ENCODE measurements at regions not wholly inside any gene's neighbourhood (a gene's known extent, or its start where the extent isn't known, plus 50 kb on each side); places are given as distances from the start of the nearest gene placed in this dataset.

- Histone ChIP-seq H3K4me2 (ENCODE audit: extremely low read depth, insufficient read depth, low read length) (no peak overlapping the region), H3K27me3 (ENCODE audit: control insufficient read depth, insufficient read depth, low read length) (no peaks in the 10 kb centered on the region), H3K36me3 (ENCODE audit: control insufficient read depth, insufficient read depth, low read length) (no peaks in the 10 kb centered on the region), H4K20me1 (ENCODE audit: control insufficient read depth, extremely low read depth, insufficient read depth, low read length) (no peaks in the 10 kb centered on the region), H3K27ac (ENCODE audit: insufficient read depth, low read length) (no peak overlapping the region), H3K4me1 (ENCODE audit: control insufficient read depth, extremely low read depth, insufficient read depth, low read length) (no peaks in the 10 kb centered on the region), H3K9me3 (ENCODE audit: control insufficient read depth, insufficient read depth, low read depth, low read length) (no peaks in the 10 kb centered on the region), H2AFZ (ENCODE audit: low read length) (no peak overlapping the region), H3K4me3 (replicated peaks in 1 of 4; ENCODE audit: control extremely low read depth in 1 of 4, insufficient read depth in 1 of 4, low read depth in 3 of 4, low read length in 4 of 4) (no peak overlapping the region), H3K9ac (ENCODE audit: insufficient read depth, low read length) (no peak overlapping the region), H3K79me2 (ENCODE audit: control insufficient read depth, insufficient read depth, low read length) (no peaks in the 10 kb centered on the region)
- no peak for DNase-seq (ENCODE audit: low read depth in 2 of 2)
- TF ChIP-seq CTCF (conservative IDR thresholded peaks at IDR 0.05 in 1 of 2, IDR thresholded peaks at IDR 0.05 in 1 of 2; ENCODE audit: low read depth in 1 of 2, low read length in 2 of 2) (no peak), EZH2 (IDR thresholded peaks at IDR 0.05; ENCODE audit: low read length, missing control alignments) (no peak)
Observed at GRCh38 chr14:43232261-43232660, 1274.8 kb downstream of the FSCB start.

GRCh38 chr14:43215524-43215923 lies 1291.6 kb downstream of the FSCB start:
- H3K27ac ChIP-seq (ENCODE audit: insufficient read depth, low read length), result no peak overlapping the region
- no peak for DNase-seq (ENCODE audit: low read depth in 2 of 2)
- H3K36me3 ChIP-seq (ENCODE audit: control insufficient read depth, insufficient read depth, low read length), result no peaks in the 10 kb centered on the region
- no peaks in the 10 kb centered on the region for H3K79me2 ChIP-seq (ENCODE audit: control insufficient read depth, insufficient read depth, low read length)
- TF ChIP-seq CTCF (conservative IDR thresholded peaks at IDR 0.05 in 1 of 2, IDR thresholded peaks at IDR 0.05 in 1 of 2; ENCODE audit: low read depth in 1 of 2, low read length in 2 of 2) (no peak), EZH2 (IDR thresholded peaks at IDR 0.05; ENCODE audit: low read length, missing control alignments) (no peak)
- H4K20me1 ChIP-seq (ENCODE audit: control insufficient read depth, extremely low read depth, insufficient read depth, low read length), result no peaks in the 10 kb centered on the region
- no peaks in the 10 kb centered on the region for H3K9me3 ChIP-seq (ENCODE audit: control insufficient read depth, insufficient read depth, low read depth, low read length)
- no peak overlapping the region for H3K4me3 ChIP-seq (replicated peaks in 1 of 4; ENCODE audit: control extremely low read depth in 1 of 4, insufficient read depth in 1 of 4, low read depth in 3 of 4, low read length in 4 of 4)
- no peak overlapping the region for H3K9ac ChIP-seq (ENCODE audit: insufficient read depth, low read length)
- H2AFZ ChIP-seq (ENCODE audit: low read length), result no peak overlapping the region
- no peaks in the 10 kb centered on the region for H3K4me1 ChIP-seq (ENCODE audit: control insufficient read depth, extremely low read depth, insufficient read depth, low read length)
- H3K4me2 ChIP-seq (ENCODE audit: extremely low read depth, insufficient read depth, low read length), result no peak overlapping the region
- H3K27me3 ChIP-seq (ENCODE audit: control insufficient read depth, insufficient read depth, low read length), result no peaks in the 10 kb centered on the region

- Histone ChIP-seq H4K20me1 (ENCODE audit: control insufficient read depth, extremely low read depth, insufficient read depth, low read length) (no peaks in the 10 kb centered on the region), H3K9me3 (ENCODE audit: control insufficient read depth, insufficient read depth, low read depth, low read length) (no peaks in the 10 kb centered on the region), H3K27me3 (ENCODE audit: control insufficient read depth, insufficient read depth, low read length) (no peaks in the 10 kb centered on the region), H3K27ac (ENCODE audit: insufficient read depth, low read length) (no peak overlapping the region), H3K4me2 (ENCODE audit: extremely low read depth, insufficient read depth, low read length) (no peak overlapping the region), H3K36me3 (ENCODE audit: control insufficient read depth, insufficient read depth, low read length) (no peaks in the 10 kb centered on the region), H3K9ac (ENCODE audit: insufficient read depth, low read length) (no peak overlapping the region), H3K4me1 (ENCODE audit: control insufficient read depth, extremely low read depth, insufficient read depth, low read length) (no peaks in the 10 kb centered on the region), H2AFZ (ENCODE audit: low read length) (no peak overlapping the region), H3K4me3 (replicated peaks in 1 of 4; ENCODE audit: control extremely low read depth in 1 of 4, insufficient read depth in 1 of 4, low read depth in 3 of 4, low read length in 4 of 4) (no peak overlapping the region), H3K79me2 (ENCODE audit: control insufficient read depth, insufficient read depth, low read length) (no peaks in the 10 kb centered on the region)
- TF ChIP-seq CTCF (conservative IDR thresholded peaks at IDR 0.05 in 1 of 2, IDR thresholded peaks at IDR 0.05 in 1 of 2; ENCODE audit: low read depth in 1 of 2, low read length in 2 of 2), result no peak
- no peak for TF ChIP-seq EZH2 (IDR thresholded peaks at IDR 0.05; ENCODE audit: low read length, missing control alignments)
- no peak for DNase-seq (ENCODE audit: low read depth in 2 of 2)
Observed at GRCh38 chr14:43207189-43207588, 1299.9 kb downstream of the FSCB start.
